ENCODE measurements at regions not wholly inside any gene's neighbourhood (a gene's known extent, or its start where the extent isn't known, plus 50 kb on each side); places are given as distances from the start of the nearest gene placed in this dataset.

DNA sequence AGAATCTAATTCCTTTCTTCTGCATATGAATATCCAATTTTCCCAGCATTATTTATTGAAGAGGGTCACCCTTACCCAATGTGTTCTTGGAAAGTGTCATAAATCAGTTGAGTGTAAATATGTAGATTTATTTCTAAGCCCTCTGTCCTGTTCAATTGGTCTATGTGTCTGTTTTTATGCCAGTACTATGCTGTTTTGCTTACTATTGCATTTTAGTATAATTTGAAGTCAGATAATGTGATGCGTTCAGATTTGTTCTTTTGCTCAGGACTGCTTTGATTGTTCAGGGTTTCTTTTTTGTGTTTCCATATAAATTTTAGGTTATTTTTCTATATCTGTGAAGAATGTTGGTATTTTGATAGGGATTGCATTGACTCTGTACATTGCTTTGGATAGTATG is 420.4 kb upstream of the MIS18BP1 start:
- Histone ChIP-seq H2AFZ (ENCODE audit: low read depth, low read length) (no peak overlapping the region), H4K20me1 (ENCODE audit: insufficient read depth) (no peaks in the 10 kb centered on the region), H3K36me3 (ENCODE audit: insufficient read depth, low read length) (no peaks in the 10 kb centered on the region), H3F3A (ENCODE audit: insufficient read depth, low read length, poor library complexity, severe bottlenecking) (no peaks in the 10 kb centered on the region), H3K27me3 (ENCODE audit: insufficient read depth, low read depth, low read length) (no peaks in the 10 kb centered on the region), H3K4me2 (ENCODE audit: low read length) (no peak overlapping the region), H3K9me2 (ENCODE audit: insufficient read depth, low read length) (no peaks in the 10 kb centered on the region), H3K27ac (ENCODE audit: low read length) (no peak overlapping the region), H3K79me2 (replicated peaks; ENCODE audit: insufficient read depth, low read length) (no peaks in the 10 kb centered on the region), H3K4me3 (ENCODE audit: low read length) (no peak overlapping the region), H3K9me3 (ENCODE audit: low read length) (no peaks in the 10 kb centered on the region), H3K9ac (ENCODE audit: low read length) (no peak overlapping the region)
- TF ChIP-seq EP300 (conservative IDR thresholded peaks at IDR 0.05; ENCODE audit: poor library complexity, severe bottlenecking) (no peak), CTCF (IDR thresholded peaks at IDR 0.05; ENCODE audit: poor library complexity, severe bottlenecking) (no peak), TAF1 (IDR thresholded peaks at IDR 0.05; ENCODE audit: low read depth) (no peak), SMC3 (conservative IDR thresholded peaks at IDR 0.05; ENCODE audit: poor library complexity) (no peak), REST (IDR thresholded peaks at IDR 0.05; ENCODE audit: borderline replicate concordance) (no peak), EZH2 (IDR thresholded peaks at IDR 0.05; ENCODE audit: borderline replicate concordance, insufficient read depth, low read length, poor library complexity, severe bottlenecking) (no peak)

DNA sequence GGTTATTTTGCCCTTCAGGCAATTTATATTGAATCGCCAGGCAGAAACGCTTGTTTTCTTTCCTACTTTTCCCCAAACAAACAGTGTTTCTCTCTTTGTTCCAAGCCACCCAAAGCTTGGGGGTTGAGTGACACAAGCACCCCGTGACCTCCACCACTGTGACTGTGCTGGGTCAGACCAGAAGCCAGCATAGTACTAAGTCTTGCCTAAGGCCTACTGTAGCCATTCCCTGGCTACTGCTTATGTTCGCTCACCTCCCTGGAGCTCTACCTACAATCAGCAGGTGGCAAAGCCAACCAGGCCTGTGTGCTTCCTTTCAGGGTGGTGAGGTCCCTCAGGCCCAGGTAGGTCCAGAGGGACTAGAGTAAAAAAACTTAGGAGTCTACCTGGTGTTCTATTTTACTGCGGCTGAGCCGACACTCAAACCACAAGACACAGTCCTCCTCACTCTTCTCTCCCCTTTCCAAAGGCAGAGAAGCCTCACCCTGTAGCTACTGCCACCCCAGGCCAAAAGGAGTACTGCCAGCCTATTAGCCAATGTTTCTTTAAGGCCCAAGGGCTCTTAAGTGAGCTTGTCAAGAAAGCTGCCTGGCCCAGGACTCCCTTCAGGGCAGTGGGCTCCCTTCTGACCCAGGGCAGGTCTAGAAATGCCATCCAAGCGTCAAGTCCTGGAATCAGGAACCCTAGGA is 411.8 kb upstream of the MIS18BP1 start:
- no peaks in the 10 kb centered on the region for H3K9me3 ChIP-seq (ENCODE audit: low read length)
- H3K27me3 ChIP-seq (ENCODE audit: insufficient read depth, low read depth, low read length) = no peaks in the 10 kb centered on the region
- no peak overlapping the region for H3K27ac ChIP-seq (ENCODE audit: low read length)
- no peaks in the 10 kb centered on the region for H3K36me3 ChIP-seq (ENCODE audit: insufficient read depth, low read length)
- no peak overlapping the region for H3K4me3 ChIP-seq (ENCODE audit: low read length)
- TF ChIP-seq TAF1 (IDR thresholded peaks at IDR 0.05; ENCODE audit: low read depth) = no peak
- no peak for TF ChIP-seq CTCF (IDR thresholded peaks at IDR 0.05; ENCODE audit: poor library complexity, severe bottlenecking)
- no peak for TF ChIP-seq REST (IDR thresholded peaks at IDR 0.05; ENCODE audit: borderline replicate concordance)
- TF ChIP-seq POLR2AphosphoS5 (IDR thresholded peaks at IDR 0.05) = no peak
- TF ChIP-seq MXI1 (conservative IDR thresholded peaks at IDR 0.05; ENCODE audit: poor library complexity, severe bottlenecking) = no peak
- no peak for TF ChIP-seq EZH2 (IDR thresholded peaks at IDR 0.05; ENCODE audit: borderline replicate concordance, insufficient read depth, low read length, poor library complexity, severe bottlenecking)
- no peak for TF ChIP-seq SMC3 (conservative IDR thresholded peaks at IDR 0.05; ENCODE audit: poor library complexity)
- no peak for TF ChIP-seq EP300 (conservative IDR thresholded peaks at IDR 0.05; ENCODE audit: poor library complexity, severe bottlenecking)
- no peak for TF ChIP-seq RAD21 (conservative IDR thresholded peaks at IDR 0.05)
- H3K4me2 ChIP-seq (ENCODE audit: low read length) = no peak overlapping the region
- no peaks in the 10 kb centered on the region for H3F3A ChIP-seq (ENCODE audit: insufficient read depth, low read length, poor library complexity, severe bottlenecking)
- no peaks in the 10 kb centered on the region for H4K20me1 ChIP-seq (ENCODE audit: insufficient read depth)
- H2AFZ ChIP-seq (ENCODE audit: low read depth, low read length) = no peak overlapping the region
- no peaks in the 10 kb centered on the region for H3K79me2 ChIP-seq (replicated peaks; ENCODE audit: insufficient read depth, low read length)
- no peaks in the 10 kb centered on the region for H3K9me2 ChIP-seq (ENCODE audit: insufficient read depth, low read length)
- no peak overlapping the region for H3K9ac ChIP-seq (ENCODE audit: low read length)

All from neural cell (in vitro differentiated cells).